Astrocyte of the cerebellum (primary cell): ENCODE measurements at regions not wholly inside any gene's neighbourhood (a gene's known extent, or its start where the extent isn't known, plus 50 kb on each side); places are given as distances from the start of the nearest gene placed in this dataset.
"Not testable (repeated sequence)": the region's sequence is repeated elsewhere in the genome, so short reads cannot be mapped to it uniquely, and the experiment has no call there.

Experiments
- DNase-seq: peaks from one replicate; pipeline ENCODE4 v3.0.0-alpha.2; 2011; ENCODE audit warnings: low read depth
- H3K4me3 ChIP-seq: 2 replicates; pipeline ENCODE4 v1.5.1; 2011; ENCODE audit warnings: mild to moderate bottlenecking, low read depth, low read length, moderate library complexity
- CTCF ChIP-seq: IDR thresholded peaks from 2 replicates; pipeline ENCODE4 v1.5.1; 2012; ENCODE audit warnings: low read length, low read depth, moderate library complexity, mild to moderate bottlenecking; ENCODE audit errors: missing control alignments
- in situ Hi-C: cut with HindIII; loops from 2 replicates; pipeline ENCODE4 v1.10.0; 2017; ENCODE audit warnings: low sequenced_read_pairs

DNA sequence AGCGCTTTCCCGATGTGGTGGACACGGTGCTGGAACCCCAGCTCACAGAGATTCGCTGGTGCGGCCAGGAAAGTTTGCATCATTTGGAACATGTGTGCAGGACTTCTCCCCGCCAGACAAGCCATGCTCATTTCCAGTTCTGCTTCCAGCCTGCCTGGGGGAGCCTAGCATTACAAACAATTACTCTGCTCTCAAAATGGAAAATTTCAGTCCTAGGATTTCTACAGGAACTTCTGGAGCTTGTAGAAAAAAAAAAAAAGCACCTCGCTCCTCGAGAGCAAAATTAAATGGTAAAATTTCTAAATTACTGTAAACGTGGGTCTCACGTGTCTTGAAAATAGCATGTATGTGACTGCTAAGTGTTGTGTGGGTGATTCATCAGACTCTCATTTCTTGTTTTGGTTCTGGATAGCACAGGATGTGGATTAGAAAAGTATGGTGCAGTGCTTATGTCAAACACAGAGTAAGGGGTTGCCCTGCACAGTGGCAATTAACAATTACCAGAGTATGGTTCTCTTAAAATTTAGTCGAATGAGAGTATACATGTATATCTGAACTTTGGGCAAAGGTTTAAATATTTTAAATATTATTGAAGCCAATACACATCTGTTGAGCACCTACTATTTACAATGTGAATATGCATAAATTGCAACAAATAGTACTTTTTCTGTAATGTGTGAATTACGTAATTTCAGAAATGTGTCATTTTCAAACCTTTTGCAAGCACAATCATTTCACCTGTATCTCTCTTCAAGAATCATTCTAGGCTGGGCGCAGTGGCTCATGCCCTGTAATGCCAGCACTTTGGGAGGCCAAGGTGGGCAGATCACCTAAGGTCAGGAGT, 61.8 kb upstream of the PTGFRN start:
- H3K4me3 ChIP-seq, result no peak overlapping the region
- in situ Hi-C loops, result no loop called here
- no peak for TF ChIP-seq CTCF
- DNase-seq, result no peak

GRCh38 chr1:116850436-116850835, 59.3 kb upstream of the PTGFRN start:
- in situ Hi-C loops, result no loop called here
- DNase-seq, result no peak
- no peak for TF ChIP-seq CTCF
- no peak overlapping the region for H3K4me3 ChIP-seq

GRCh38 chr1:116851189-116851588, 58.5 kb upstream of the PTGFRN start:
- in situ Hi-C loops, H3K4me3 ChIP-seq, DNase-seq: not testable (repeated sequence)

DNA sequence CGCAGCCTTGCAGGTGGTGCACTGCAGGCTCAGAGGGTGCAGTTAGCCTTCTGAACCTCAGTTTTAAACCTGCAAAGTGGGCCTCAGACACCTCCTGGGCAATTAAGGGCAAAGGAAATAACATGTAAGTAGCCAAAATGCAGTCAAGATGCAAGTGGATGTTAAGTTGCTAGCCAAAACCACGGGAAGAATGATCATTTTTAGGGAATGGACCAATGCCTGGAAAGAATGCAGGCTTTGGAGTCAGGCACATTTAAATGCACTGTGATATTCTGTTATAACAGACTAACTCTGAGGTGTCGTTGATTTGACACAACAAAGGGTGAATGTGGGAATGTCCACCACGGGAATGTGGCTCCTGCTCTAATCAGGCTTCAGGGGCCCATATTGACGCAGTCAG, 57.9 kb upstream of the PTGFRN start:
- no peak for DNase-seq
- TF ChIP-seq CTCF, result no peak
- in situ Hi-C loops, result no loop called here
- H3K4me3 ChIP-seq, result no peak overlapping the region

- TF ChIP-seq CTCF, result no peak
- in situ Hi-C loops, result no loop called here
These were observed 57.3 kb upstream of the PTGFRN start for GRCh38 chr1:116852367-116852766.

GRCh38 chr1:116852910-116853309, 56.8 kb upstream of the PTGFRN start:
- no peak for TF ChIP-seq CTCF
- DNase-seq, result no peak
- no peak overlapping the region for H3K4me3 ChIP-seq
- in situ Hi-C loops, result no loop called here

More at GRCh38 chr1:116852367-116852766, 57.3 kb upstream of the PTGFRN start:
- no peak overlapping the region for H3K4me3 ChIP-seq
- DNase-seq, result no peak

DNA sequence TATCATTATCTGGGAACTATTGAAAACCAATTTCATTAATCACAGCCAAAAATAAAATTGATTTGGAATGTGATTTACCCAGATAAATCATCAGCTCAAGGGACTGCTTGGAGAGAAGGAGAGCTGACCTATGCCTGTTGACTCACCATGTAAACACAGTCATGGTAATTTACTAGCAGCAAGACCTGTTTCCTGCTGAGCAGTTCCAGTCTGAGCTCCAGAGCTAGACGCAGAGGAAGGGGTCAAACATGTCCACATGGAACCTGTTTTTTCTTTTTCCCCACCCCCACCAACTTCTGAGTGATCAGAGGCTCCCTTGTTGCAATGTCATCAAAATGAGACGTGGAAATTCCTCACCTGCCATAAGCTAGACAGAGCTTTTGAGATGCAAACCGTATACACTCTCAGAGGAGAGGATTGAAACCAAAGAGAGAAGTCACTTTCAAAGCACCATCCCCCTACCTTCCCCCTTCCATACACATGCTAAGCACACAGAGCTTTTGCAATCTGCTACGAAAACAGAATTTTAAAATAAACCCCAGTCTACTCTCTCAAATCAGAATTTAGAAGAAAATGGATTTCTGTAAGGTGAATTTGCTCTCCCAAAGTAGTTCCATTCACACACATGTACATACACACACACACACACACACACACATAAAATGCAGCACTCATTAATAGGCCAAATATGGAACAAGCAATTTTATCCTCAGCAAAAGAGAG, 55.9 kb upstream of the PTGFRN start:
- no peak for TF ChIP-seq CTCF
- in situ Hi-C loops, result no loop called here
- DNase-seq, result peak; percentile 78
- no peak overlapping the region for H3K4me3 ChIP-seq
